ENCODE measurements at regions not wholly inside any gene's neighbourhood (a gene's known extent, or its start where the extent isn't known, plus 50 kb on each side); places are given as distances from the start of the nearest gene placed in this dataset.

- TF ChIP-seq EZH2 (IDR thresholded peaks at IDR 0.05) (no peak), CTCF (IDR thresholded peaks at IDR 0.05 in 2 of 3, conservative IDR thresholded peaks at IDR 0.05 in 1 of 3; ENCODE audit: borderline replicate concordance in 1 of 3, insufficient read depth in 1 of 3, low read depth in 2 of 3, low read length in 2 of 3) (no peak), EZH2phosphoT487 (IDR thresholded peaks at IDR 0.05; ENCODE audit: borderline replicate concordance) (no peak)
These were observed 237.5 kb downstream of the GLI2 start for GRCh38 chr2:120973196-120973595.
